Esophagus muscularis mucosa (tissue), 3 donors: ENCODE measurements at regions not wholly inside any gene's neighbourhood (a gene's known extent, or its start where the extent isn't known, plus 50 kb on each side); places are given as distances from the start of the nearest gene placed in this dataset.

Source experiments
- CTCF ChIP-seq, 3 experiments: fragments of 200-600 bp in 2 of 3; fragments of 450-650 bp in 1 of 3; sonication (generic) in 2 of 3; IDR thresholded peaks; one replicate each; pipeline ENCODE4 v1.5.1; 2017 to 2019; ENCODE audit warnings: antibody characterized with exemption in 3 of 3, mild to moderate bottlenecking in 2 of 3, moderate library complexity in 1 of 3
- POLR2A ChIP-seq: fragments of 450-650 bp; IDR thresholded peaks from one replicate; pipeline ENCODE4 v1.6.1; 2017; ENCODE audit warnings: antibody characterized with exemption, moderate library complexity, mild to moderate bottlenecking, low read depth
- POLR2AphosphoS5 ChIP-seq, 2 donors: sonication (generic); formaldehyde crosslinking; IDR thresholded peaks; one replicate each; pipeline ENCODE4 v1.6.1; 2017; ENCODE audit warnings: antibody characterized with exemption in 2 of 2

- TF ChIP-seq POLR2A (no peak), CTCF (IDR thresholded peaks at IDR 0.05) (no peak), POLR2AphosphoS5 (IDR thresholded peaks at IDR 0.05) (no peak)
Measured at GRCh38 chr5:20692913-20693312, 704.9 kb upstream of the CDH18 start.
